GM12878 (cell line): ENCODE measurements at regions not wholly inside any gene's neighbourhood (a gene's known extent, or its start where the extent isn't known, plus 50 kb on each side); places are given as distances from the start of the nearest gene placed in this dataset.
A peak's percentile ranks its signal among the peaks of the same experiment; 100 is the strongest.

Experiments used
- ATAC-seq: fragments of 200-7000 bp; cut with Tn5 transposase; 3 replicates; pipeline ENCODE4 v1.9.1; 2020; ENCODE audit warnings: mild to moderate bottlenecking, moderate library complexity
- BruUV-seq: library from RNA; stranded (reverse); fragments of 400-500 nt; replicated peaks from 2 replicates; lab custom pipeline; 2021; lab: Mats Ljungman, UMichigan
- CTCF ChIA-PET: fragments of 300-600 bp; sonication (Branson Sonifier 250); formaldehyde crosslinking; extraction: SDS; loops from one replicate; lab custom pipeline; 2021; ENCODE audit warnings: inconsistent platforms; lab: Yijun Ruan, JAX
- POLR2A ChIA-PET: fragments of 350-600 bp; formaldehyde crosslinking; extraction: SDS; loops from one replicate; lab custom pipeline; 2021; ENCODE audit warnings: inconsistent platforms; lab: Charles Lee
- RAD21 ChIA-PET: fragments of 300-600 bp; sonication (Branson Sonifier 250); formaldehyde crosslinking; loops from one replicate; lab custom pipeline; 2023; ENCODE audit warnings: antibody characterized with exemption; ENCODE audit not compliant: unreplicated experiment; lab: Charles Lee
- SMC1A ChIA-PET: fragments of 300-600 bp; sonication (Branson Sonifier 250); formaldehyde crosslinking; loops from one replicate; lab custom pipeline; 2023; ENCODE audit not compliant: unreplicated experiment, uncharacterized antibody; lab: Charles Lee
- DNase-seq: peaks from one replicate; pipeline ENCODE4 v3.0.0-alpha.2; 2011; ENCODE audit warnings: low read depth, low spot score
- FAIRE-seq: peaks from 3 replicates; lab custom pipeline; 2011; peaks lifted over from hg19 to GRCh38; lab: Jason Lieb, UNC
- H2AFZ ChIP-seq: 2 replicates; pipeline ENCODE4 v1.6.0; 2011; ENCODE audit warnings: low read depth, low read length, control low read depth; ENCODE audit not compliant: control insufficient read depth
- H3K27ac ChIP-seq: 2 replicates; pipeline ENCODE4 v1.5.1; 2011; ENCODE audit warnings: control low read depth; ENCODE audit not compliant: control insufficient read depth, insufficient read depth
- H3K27me3 ChIP-seq, 2 experiments: replicated peaks in 1 of 2; 2 replicates each; pipeline versions ENCODE4 v1.6.0 to v1.6.1; 2011; ENCODE audit warnings: low read length in 1 of 2; ENCODE audit not compliant: control insufficient read depth in 2 of 2, insufficient read depth in 2 of 2
- H3K36me3 ChIP-seq, 2 experiments: 2 replicates each; pipeline ENCODE4 v1.5.1; 2011; ENCODE audit warnings: low read length in 1 of 2; ENCODE audit not compliant: control insufficient read depth in 2 of 2, insufficient read depth in 2 of 2
- H3K4me1 ChIP-seq: 2 replicates; pipeline ENCODE4 v1.6.1; 2011; ENCODE audit warnings: mild to moderate bottlenecking, low read length, moderate library complexity, mixed read lengths; ENCODE audit not compliant: control insufficient read depth, insufficient read depth
- H3K4me2 ChIP-seq: 2 replicates; pipeline ENCODE4 v1.6.0; 2011; ENCODE audit warnings: control low read depth; ENCODE audit not compliant: control insufficient read depth, insufficient read depth
- H3K4me3 ChIP-seq: fragments of 200-600 bp; sonication (generic); 2 replicates; pipeline ENCODE4 v1.5.1; 2016
- H3K79me2 ChIP-seq: 2 replicates; pipeline ENCODE4 v1.6.0; 2011; ENCODE audit warnings: low read length; ENCODE audit not compliant: control insufficient read depth, insufficient read depth
- H3K9ac ChIP-seq: 2 replicates; pipeline ENCODE4 v1.8.0; 2011; ENCODE audit warnings: low read length, control low read depth, mixed read lengths; ENCODE audit not compliant: control insufficient read depth, insufficient read depth
- H3K9me3 ChIP-seq: replicated peaks from 3 replicates; pipeline ENCODE4 v1.5.1; 2011; ENCODE audit warnings: mild to moderate bottlenecking, low read length; ENCODE audit not compliant: control insufficient read depth, insufficient read depth
- H4K20me1 ChIP-seq: 2 replicates; pipeline ENCODE4 v1.6.0; 2011; ENCODE audit not compliant: control insufficient read depth, insufficient read depth
- CREB1 ChIP-seq: IDR thresholded peaks from 2 replicates; pipeline ENCODE4 v1.6.1; 2012; ENCODE audit warnings: low read depth, mild to moderate bottlenecking, inconsistent platforms
- IRF4 ChIP-seq: IDR thresholded peaks from 2 replicates; pipeline ENCODE4 v1.6.1; 2011; ENCODE audit warnings: low read depth, low read length
- MTA2 ChIP-seq: fragments of 450-650 bp; IDR thresholded peaks from 2 replicates; pipeline ENCODE4 v1.6.1; 2016; ENCODE audit warnings: low read depth, mild to moderate bottlenecking, moderate library complexity
- RCOR1 ChIP-seq: conservative IDR thresholded peaks from 2 replicates; pipeline ENCODE4 v1.6.1; 2012; ENCODE audit warnings: low read depth, low read length, improper control_type of control experiment
- RUNX3 ChIP-seq: IDR thresholded peaks from 2 replicates; pipeline ENCODE4 v1.6.1; 2012; ENCODE audit warnings: low read length, inconsistent platforms
- WGBS: methylation state at CpG from one replicate; pipeline ENCODE4 v1.1.6; 2016; ENCODE audit warnings: low lambda C conversion rate; ENCODE audit not compliant: insufficient replicate concordance, insufficient coverage; ENCODE audit errors: missing lambda C conversion rate; 5-methylcytosine and 5-hydroxymethylcytosine counted together
- in situ Hi-C: fragments of 300-500 bp; cut with MboI; formaldehyde crosslinking; loops from 9 replicates; pipeline ENCODE4 v1.14.3; 2018; ENCODE audit warnings: mixed read lengths
- intact Hi-C: fragments of 100-400 bp; cut with micrococcal nuclease; formaldehyde crosslinking; loops from one replicate; pipeline ENCODE4 v1.14.2; 2022; ENCODE audit not compliant: unreplicated experiment

- ChIA-PET CTCF (interaction anchor here (0.6 to 1.8 kb wide), 6 partner anchors 213 to 875 kb away, joined by 3 to 6 read pairs (median 3); no protein-coding TSS in a partner anchor), SMC1A (interaction anchor here (0.7 to 1.8 kb wide), 8 partner anchors 10 to 1260 kb away, joined by 3 to 6 read pairs (median 4); no protein-coding TSS in a partner anchor), POLR2A (interaction anchor here (0.7 kb wide), 1 partner anchor 25 kb away, joined by 3 read pairs; no protein-coding TSS in a partner anchor), RAD21 (interaction anchor here (1.3 to 1.4 kb wide), 2 partner anchors 71 to 307 kb away, joined by 3 to 6 read pairs; no protein-coding TSS in a partner anchor)
- 0 out of 2 replicates have a peak overlapping the region, but pooled peaks have one; percentile 7 for H3K4me2 ChIP-seq
- intact Hi-C loops (no loop called here), in situ Hi-C loops (no loop called here)
- peak overlapping the region; percentile 30 for H2AFZ ChIP-seq
- H3K27ac ChIP-seq = peak overlapping the region; percentile 41
- H3K79me2 ChIP-seq = no peaks in the 10 kb centered on the region
- H3K36me3 ChIP-seq = no peaks in the 10 kb centered on the region
- ATAC-seq (peak; percentile 86), DNase-seq (peak; percentile 40), FAIRE-seq (peak; percentile 72)
- TF ChIP-seq RUNX3 (peak; percentile 70), IRF4 (0 out of 2 replicates have a peak, but pooled peaks have one; percentile 29), CREB1 (no peak)
- peaks cover 13% of the 10 kb centered on the region; the same call in 1 of the 2 replicates for H3K4me1 ChIP-seq
- H3K4me3 ChIP-seq = no peak overlapping the region
- H3K9ac ChIP-seq = no peak overlapping the region
- no peaks in the 10 kb centered on the region for H3K27me3 ChIP-seq
- H3K9me3 ChIP-seq = no peaks in the 10 kb centered on the region
- no TSS peak for BruUV-seq
- H4K20me1 ChIP-seq = no peaks in the 10 kb centered on the region
These were observed 65.8 kb upstream of the LEKR1 start for GRCh38 chr3:156760333-156760732.

GRCh38 chr3:156761007-156761406 is 65.1 kb upstream of the LEKR1 start:
- Histone ChIP-seq H3K4me2 (no peak overlapping the region; the same call in 1 of the 2 replicates), H3K9ac (0 out of 2 replicates have a peak overlapping the region, but pooled peaks have one; percentile 2), H3K4me1 (peaks cover 13% of the 10 kb centered on the region; the same call in 1 of the 2 replicates), H3K9me3 (no peaks in the 10 kb centered on the region), H3K79me2 (no peaks in the 10 kb centered on the region), H4K20me1 (no peaks in the 10 kb centered on the region), H2AFZ (peak overlapping the region; percentile 58; the same call in 1 of the 2 replicates), H3K36me3 (no peaks in the 10 kb centered on the region), H3K27ac (peak overlapping the region; percentile 41), H3K4me3 (no peak overlapping the region)
- DNase-seq = no peak
- intact Hi-C loops = no loop called here
- 25% methylated on average over 2 of the region's 2 CpGs for WGBS
- BruUV-seq = no TSS peak
- ChIA-PET CTCF (interaction anchor here (0.6 to 1.8 kb wide), 9 partner anchors 11 to 376 kb away, joined by 3 to 6 read pairs (median 3); no protein-coding TSS in a partner anchor), RAD21 (interaction anchor here (1.1 to 1.4 kb wide), 3 partner anchors 31 to 306 kb away, joined by 3 to 6 read pairs (median 3); no protein-coding TSS in a partner anchor), SMC1A (interaction anchor here (0.6 to 1.8 kb wide), 14 partner anchors 9 to 718 kb away, joined by 3 to 6 read pairs (median 4); no protein-coding TSS in a partner anchor)
- FAIRE-seq = no peak
- TF ChIP-seq MTA2 (peak; percentile 60; the same call in 1 of the 2 replicates), RCOR1 (no peak)
- TF ChIP-seq, all 136 proteins: peak for 1
- peak; percentile 62 for ATAC-seq
- in situ Hi-C loops = no loop called here
- POLR2A ChIA-PET = interaction anchor here (0.7 kb wide), 1 partner anchor 25 kb away, joined by 3 read pairs; no protein-coding TSS in a partner anchor
- H3K27me3 ChIP-seq = no peaks in the 10 kb centered on the region
